ENCODE measurements at regions not wholly inside any gene's neighbourhood (a gene's known extent, or its start where the extent isn't known, plus 50 kb on each side); places are given as distances from the start of the nearest gene placed in this dataset.

- no peaks in the 10 kb centered on the region for H3K36me3 Mint-ChIP-seq (ENCODE audit: low read depth)
- H3K9me3 Mint-ChIP-seq: no peaks in the 10 kb centered on the region
- no peaks in the 10 kb centered on the region for H3K9me3 ChIP-seq (ENCODE audit: control insufficient read depth in 1 of 2, insufficient read depth in 1 of 2, low read length in 2 of 2)
- H3K27me3 Mint-ChIP-seq: peaks cover 22% of the 10 kb centered on the region
- ChIA-PET CTCF (no interaction called here), POLR2A (no interaction called here)
- no peaks in the 10 kb centered on the region for H3K4me1 ChIP-seq (ENCODE audit: insufficient read depth, low read length)
- H3K27me3 ChIP-seq (ENCODE audit: control insufficient read depth in 1 of 2, insufficient read depth in 2 of 2, low read length in 2 of 2): no peaks in the 10 kb centered on the region
- H3K4me3 Mint-ChIP-seq: no peak overlapping the region
- no peak overlapping the region for H3K27ac ChIP-seq (ENCODE audit: low read depth in 1 of 2, low read length in 2 of 2)
- H3K27ac Mint-ChIP-seq: no peak overlapping the region
- intact Hi-C loops (cut with DNase I, micrococcal nuclease): no loop called here
- ATAC-seq (ENCODE audit: poor library complexity): no peak
- no peak overlapping the region for H3K4me3 ChIP-seq (ENCODE audit: low read length)
- no peak for TF ChIP-seq CTCF (IDR thresholded peaks at IDR 0.05)
- H3K36me3 ChIP-seq (ENCODE audit: insufficient read depth, low read length): no peaks in the 10 kb centered on the region
- H3K4me1 Mint-ChIP-seq (ENCODE audit: low read depth): no peaks in the 10 kb centered on the region
- no peak for DNase-seq
These were observed 115.4 kb upstream of the GNAO1 start for GRCh38 chr16:56075732-56076388.

GRCh38 chr16:56073508-56073907, 117.8 kb upstream of the GNAO1 start:
- TF ChIP-seq CTCF (IDR thresholded peaks at IDR 0.05): no peak
- no peaks in the 10 kb centered on the region for H3K36me3 ChIP-seq (ENCODE audit: insufficient read depth, low read length)
- Mint-ChIP-seq H3K36me3 (ENCODE audit: low read depth) (no peaks in the 10 kb centered on the region), H3K4me1 (ENCODE audit: low read depth) (no peaks in the 10 kb centered on the region), H3K27ac (no peak overlapping the region), H3K27me3 (peaks cover 22% of the 10 kb centered on the region), H3K4me3 (no peak overlapping the region), H3K9me3 (no peaks in the 10 kb centered on the region)
- CTCF ChIA-PET: no interaction called here
- no peaks in the 10 kb centered on the region for H3K27me3 ChIP-seq (ENCODE audit: control insufficient read depth in 1 of 2, insufficient read depth in 2 of 2, low read length in 2 of 2)
- no peak overlapping the region for H3K4me3 ChIP-seq (ENCODE audit: low read length)
- DNase-seq: no peak
- no peaks in the 10 kb centered on the region for H3K4me1 ChIP-seq (ENCODE audit: insufficient read depth, low read length)
- intact Hi-C loops (cut with DNase I, micrococcal nuclease): no loop called here
- no peak for ATAC-seq (ENCODE audit: poor library complexity)
- POLR2A ChIA-PET: no interaction called here
- no peaks in the 10 kb centered on the region for H3K9me3 ChIP-seq (ENCODE audit: control insufficient read depth in 1 of 2, insufficient read depth in 1 of 2, low read length in 2 of 2)
- H3K27ac ChIP-seq (ENCODE audit: low read depth in 1 of 2, low read length in 2 of 2): no peak overlapping the region

- no peaks in the 10 kb centered on the region for H3K36me3 ChIP-seq (ENCODE audit: insufficient read depth, low read length)
- Mint-ChIP-seq H3K27ac (no peak overlapping the region), H3K27me3 (peaks cover 29% of the 10 kb centered on the region), H3K4me3 (no peak overlapping the region), H3K36me3 (ENCODE audit: low read depth) (no peaks in the 10 kb centered on the region), H3K9me3 (no peaks in the 10 kb centered on the region), H3K4me1 (ENCODE audit: low read depth) (no peaks in the 10 kb centered on the region)
- H3K4me1 ChIP-seq (ENCODE audit: insufficient read depth, low read length): no peaks in the 10 kb centered on the region
- ChIA-PET CTCF (no interaction called here), POLR2A (no interaction called here)
- no peaks in the 10 kb centered on the region for H3K27me3 ChIP-seq (ENCODE audit: control insufficient read depth in 1 of 2, insufficient read depth in 2 of 2, low read length in 2 of 2)
- no peak for TF ChIP-seq CTCF (IDR thresholded peaks at IDR 0.05)
- no peaks in the 10 kb centered on the region for H3K9me3 ChIP-seq (ENCODE audit: control insufficient read depth in 1 of 2, insufficient read depth in 1 of 2, low read length in 2 of 2)
- intact Hi-C loops (cut with DNase I, micrococcal nuclease): no loop called here
- no peak for ATAC-seq (ENCODE audit: poor library complexity)
- no peak overlapping the region for H3K4me3 ChIP-seq (ENCODE audit: low read length)
- H3K27ac ChIP-seq (ENCODE audit: low read depth in 1 of 2, low read length in 2 of 2): no peak overlapping the region
- DNase-seq: no peak
These were observed 119.2 kb upstream of the GNAO1 start for GRCh38 chr16:56072096-56072495.

Measured in CD4-positive, alpha-beta T cell (primary cell).